Transverse colon (tissue), 4 donors: ENCODE measurements at regions not wholly inside any gene's neighbourhood (a gene's known extent, or its start where the extent isn't known, plus 50 kb on each side); places are given as distances from the start of the nearest gene placed in this dataset.

Experiments used
- POLR2A ChIP-seq: fragments of 450-650 bp; IDR thresholded peaks from one replicate; pipeline ENCODE4 v1.6.1; 2016; ENCODE audit warnings: antibody characterized with exemption, mild to moderate bottlenecking, moderate library complexity
- POLR2AphosphoS5 ChIP-seq, 3 donors: sonication (generic); formaldehyde crosslinking; IDR thresholded peaks; one replicate each; pipeline ENCODE4 v1.6.1; 2016; ENCODE audit warnings: antibody characterized with exemption in 3 of 3
- TF ChIP-seq, protein P1 (sequence below), 5 experiments: fragments of 200-600 bp in 3 of 5; fragments of 450-650 bp in 2 of 5; sonication (generic) in 3 of 5; IDR thresholded peaks; 1 replicate in 2 of 5; 2 replicates in 3 of 5; pipeline ENCODE4 v1.5.1; 2016 to 2017; ENCODE audit warnings: antibody characterized with exemption in 5 of 5, inconsistent platforms in 3 of 5, mild to moderate bottlenecking in 2 of 5, moderate library complexity in 1 of 5

DNA sequence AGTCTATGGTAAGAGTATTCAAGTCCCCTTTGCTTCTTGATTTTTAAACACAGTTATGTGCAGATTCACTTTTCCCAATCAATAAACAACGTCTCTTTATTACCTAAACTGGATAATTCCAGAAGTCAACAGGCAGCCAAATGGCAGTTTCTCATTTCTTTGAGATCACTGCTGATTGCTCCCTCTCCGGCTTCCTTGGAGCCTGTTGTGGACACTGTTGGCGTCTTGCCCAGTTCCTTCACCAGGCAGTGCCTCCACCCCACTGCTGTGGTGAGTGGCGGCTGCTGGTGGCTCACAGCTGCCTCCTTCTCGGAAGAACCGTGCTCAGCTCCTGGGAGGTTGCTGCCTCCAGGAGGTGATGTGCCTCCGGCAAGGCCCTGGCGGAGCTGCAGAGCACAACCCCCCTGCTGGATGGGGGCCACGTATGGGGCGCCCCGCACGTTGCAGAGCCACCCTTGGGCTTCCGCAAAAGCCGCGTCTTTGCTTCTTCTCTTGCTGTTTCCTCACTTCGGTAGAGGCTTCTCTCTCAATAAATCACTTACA lies 105.1 kb upstream of the CNKSR3 start:
- TF ChIP-seq, protein P1, sequence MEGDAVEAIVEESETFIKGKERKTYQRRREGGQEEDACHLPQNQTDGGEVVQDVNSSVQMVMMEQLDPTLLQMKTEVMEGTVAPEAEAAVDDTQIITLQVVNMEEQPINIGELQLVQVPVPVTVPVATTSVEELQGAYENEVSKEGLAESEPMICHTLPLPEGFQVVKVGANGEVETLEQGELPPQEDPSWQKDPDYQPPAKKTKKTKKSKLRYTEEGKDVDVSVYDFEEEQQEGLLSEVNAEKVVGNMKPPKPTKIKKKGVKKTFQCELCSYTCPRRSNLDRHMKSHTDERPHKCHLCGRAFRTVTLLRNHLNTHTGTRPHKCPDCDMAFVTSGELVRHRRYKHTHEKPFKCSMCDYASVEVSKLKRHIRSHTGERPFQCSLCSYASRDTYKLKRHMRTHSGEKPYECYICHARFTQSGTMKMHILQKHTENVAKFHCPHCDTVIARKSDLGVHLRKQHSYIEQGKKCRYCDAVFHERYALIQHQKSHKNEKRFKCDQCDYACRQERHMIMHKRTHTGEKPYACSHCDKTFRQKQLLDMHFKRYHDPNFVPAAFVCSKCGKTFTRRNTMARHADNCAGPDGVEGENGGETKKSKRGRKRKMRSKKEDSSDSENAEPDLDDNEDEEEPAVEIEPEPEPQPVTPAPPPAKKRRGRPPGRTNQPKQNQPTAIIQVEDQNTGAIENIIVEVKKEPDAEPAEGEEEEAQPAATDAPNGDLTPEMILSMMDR (IDR thresholded peaks at IDR 0.05), result peak; percentile 25 to 67 (median 42)
- TF ChIP-seq POLR2A (no peak), POLR2AphosphoS5 (IDR thresholded peaks at IDR 0.05) (peak in 2 of 3 donors; percentile 52 to 66)
